Naive thymus-derived CD4-positive, alpha-beta T cell (primary cell): ENCODE measurements at regions not wholly inside any gene's neighbourhood (a gene's known extent, or its start where the extent isn't known, plus 50 kb on each side); places are given as distances from the start of the nearest gene placed in this dataset.
A peak's percentile ranks its signal among the peaks of the same experiment; 100 is the strongest.

Source experiments
- ATAC-seq: fragments of 150-1000 bp; cut with Tn5 transposase; 2 replicates; pipeline ENCODE4 v1.10.0; 2021; ENCODE audit warnings: mild to moderate bottlenecking, moderate library complexity
- CTCF ChIA-PET: fragments of 350-600 bp; sonication (Branson Sonifier 250); formaldehyde crosslinking; loops from one replicate; lab custom pipeline; 2021; ENCODE audit warnings: antibody characterized with exemption; lab: Charles Lee
- POLR2A ChIA-PET: fragments of 350-600 bp; sonication (Branson Sonifier 250); formaldehyde crosslinking; loops from one replicate; lab custom pipeline; 2021; ENCODE audit warnings: antibody characterized with exemption, inconsistent platforms; lab: Charles Lee
- DNase-seq, 9 donors: peaks; one replicate each; pipeline versions ENCODE4 v3.0.0 to v3.0.0-alpha.2; 2020 to 2022; ENCODE audit warnings: mixed read lengths in 1 of 9
- H3K27ac ChIP-seq: one replicate; pipeline ENCODE4 v1.7.0; 2013; ENCODE audit warnings: mild to moderate bottlenecking, low read depth, low read length, moderate library complexity
- H3K27me3 ChIP-seq, 2 donors: one replicate each; pipeline ENCODE4 v1.7.0; 2013; ENCODE audit warnings: low read length in 2 of 2, mild to moderate bottlenecking in 2 of 2, moderate library complexity in 2 of 2; ENCODE audit not compliant: control insufficient read depth in 2 of 2, insufficient read depth in 2 of 2
- H3K36me3 ChIP-seq, 3 experiments: 1 replicate in 2 of 3; 2 replicates in 1 of 3; pipeline ENCODE4 v1.7.0; 2013; ENCODE audit warnings: low read length in 3 of 3, mild to moderate bottlenecking in 3 of 3, moderate library complexity in 1 of 3; ENCODE audit not compliant: insufficient read depth in 3 of 3, control insufficient read depth in 2 of 3
- H3K4me1 ChIP-seq, 2 donors: one replicate each; pipeline ENCODE4 v1.7.0; 2013; ENCODE audit warnings: low read length in 2 of 2, mild to moderate bottlenecking in 2 of 2, moderate library complexity in 1 of 2; ENCODE audit not compliant: control insufficient read depth in 2 of 2, insufficient read depth in 2 of 2
- H3K4me3 ChIP-seq: 2 replicates; pipeline ENCODE4 v1.7.0; 2013; ENCODE audit warnings: mild to moderate bottlenecking, low read length
- H3K9me3 ChIP-seq, 3 experiments: 1 replicate in 2 of 3; 2 replicates in 1 of 3; pipeline ENCODE4 v1.7.0; 2013; ENCODE audit warnings: low read length in 3 of 3; ENCODE audit not compliant: control insufficient read depth in 2 of 3
- H3K27ac Mint-ChIP-seq, 9 donors: one replicate each; pipeline ENCODE4 v1.8.0; 2020 to 2022; ENCODE audit warnings: mixed read lengths in 9 of 9, mild to moderate bottlenecking in 8 of 9, moderate library complexity in 5 of 9, inconsistent platforms in 2 of 9
- H3K27me3 Mint-ChIP-seq, 5 donors: one replicate each; pipeline ENCODE4 v1.8.0; 2021 to 2022; ENCODE audit warnings: mixed read lengths in 5 of 5, mild to moderate bottlenecking in 1 of 5
- H3K36me3 Mint-ChIP-seq, 5 donors: one replicate each; pipeline ENCODE4 v1.8.0; 2020 to 2022; ENCODE audit warnings: mixed read lengths in 5 of 5, mild to moderate bottlenecking in 3 of 5, inconsistent platforms in 1 of 5
- H3K4me1 Mint-ChIP-seq, 7 donors: one replicate each; pipeline ENCODE4 v1.8.0; 2020 to 2022; ENCODE audit warnings: mixed read lengths in 7 of 7, mild to moderate bottlenecking in 3 of 7, inconsistent platforms in 1 of 7
- H3K4me3 Mint-ChIP-seq, 10 donors: one replicate each; pipeline ENCODE4 v1.8.0; 2020 to 2022; ENCODE audit warnings: mild to moderate bottlenecking in 10 of 10, mixed read lengths in 10 of 10, moderate library complexity in 6 of 10, inconsistent platforms in 2 of 10
- H3K9me3 Mint-ChIP-seq, 11 donors: one replicate each; pipeline ENCODE4 v1.8.0; 2020 to 2022; ENCODE audit warnings: mixed read lengths in 11 of 11, mild to moderate bottlenecking in 4 of 11, inconsistent platforms in 1 of 11, moderate library complexity in 1 of 11
- intact Hi-C, 2 donors: fragments of 100-400 bp; cut with micrococcal nuclease; formaldehyde crosslinking; loops; one replicate each; pipeline ENCODE4 v1.15.1; 2023

GRCh38 chrX:40471965-40472648 lies 108.7 kb upstream of the ATP6AP2 start:
- H3K27me3 ChIP-seq, result no peaks in the 10 kb centered on the region
- DNase-seq (peak in 8 of 9 donors; percentile 1 to 44 (median 24)), ATAC-seq (peak; percentile 52)
- POLR2A ChIA-PET, result interaction anchor here (0.7 to 0.8 kb wide), 2 partner anchors 53 to 741 kb away, joined by 3 read pairs; no protein-coding TSS in a partner anchor
- H3K36me3 Mint-ChIP-seq, result no peaks in the 10 kb centered on the region
- intact Hi-C loops, result loop anchor here in 1 of 2 donors (1.0 kb wide), 1 partner anchor 26 kb away; no protein-coding TSS in a partner anchor
- H3K9me3 ChIP-seq, result no peaks in the 10 kb centered on the region
- CTCF ChIA-PET, result interaction anchor here (0.7 kb wide), 1 partner anchor 741 kb away, joined by 3 read pairs; no protein-coding TSS in a partner anchor
- H3K4me3 ChIP-seq, result no peak overlapping the region
- peaks cover 14 to 35% (median 22%) of the 10 kb centered on the region in 7 donors for H3K4me1 Mint-ChIP-seq
- H3K27ac ChIP-seq, result no peak overlapping the region
- no peaks in the 10 kb centered on the region for H3K36me3 ChIP-seq
- peaks cover 8 to 10% of the 10 kb centered on the region in 2 donors for H3K4me1 ChIP-seq
- peak overlapping the region in 5 of 9 donors; percentile 4 to 12 (median 9) for H3K27ac Mint-ChIP-seq
- peak overlapping the region; percentile 55 to 76 (median 70) for H3K4me3 Mint-ChIP-seq
- H3K27me3 Mint-ChIP-seq, result no peaks in the 10 kb centered on the region
- no peaks in the 10 kb centered on the region for H3K9me3 Mint-ChIP-seq

DNA sequence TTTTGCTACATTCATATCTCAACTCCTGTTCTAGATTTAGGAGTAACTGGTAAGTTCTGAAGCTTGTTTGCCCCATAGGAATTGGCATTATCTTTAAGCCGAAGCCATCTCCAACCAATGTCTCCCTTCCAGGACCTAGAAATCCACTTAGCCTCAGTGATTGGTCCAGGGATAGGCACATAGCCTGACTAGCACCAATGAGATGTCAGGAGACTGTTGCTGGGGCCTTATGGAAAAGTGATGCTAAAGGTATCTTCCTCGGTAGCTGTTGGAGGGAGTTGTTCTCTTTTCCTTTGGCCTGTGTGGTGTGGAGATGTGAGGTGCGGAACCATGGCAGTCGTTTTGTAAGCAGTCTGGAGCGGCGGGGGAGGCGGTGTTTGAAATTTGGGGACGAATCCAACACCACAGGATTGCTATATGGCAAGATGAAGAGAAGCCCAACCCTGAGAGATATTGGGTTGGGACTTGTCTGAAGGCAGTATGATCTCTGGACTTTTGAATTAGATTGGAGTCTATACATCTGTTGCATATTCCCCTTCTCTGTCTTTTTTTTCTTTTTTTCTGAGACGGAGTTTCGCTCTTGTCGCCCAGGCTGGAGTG lies 109.8 kb upstream of the ATP6AP2 start:
- POLR2A ChIA-PET, result interaction anchor here (0.6 kb wide), 1 partner anchor 301 kb away, joined by 3 read pairs; no protein-coding TSS in a partner anchor
- H3K4me3 ChIP-seq, result no peak overlapping the region
- Mint-ChIP-seq H3K4me3 (no peak overlapping the region), H3K4me1 (peaks cover 14 to 36% (median 30%) of the 10 kb centered on the region in 7 donors), H3K27me3 (no peaks in the 10 kb centered on the region), H3K27ac (peak overlapping the region in 1 of 9 donors; percentile 11), H3K9me3 (no peaks in the 10 kb centered on the region), H3K36me3 (no peaks in the 10 kb centered on the region)
- H3K27ac ChIP-seq, result no peak overlapping the region
- H3K36me3 ChIP-seq, result no peaks in the 10 kb centered on the region
- H3K27me3 ChIP-seq, result no peaks in the 10 kb centered on the region
- CTCF ChIA-PET, result interaction anchor here (1.4 kb wide), 1 partner anchor 740 kb away, joined by 4 read pairs; no protein-coding TSS in a partner anchor
- H3K4me1 ChIP-seq, result peaks cover 6 to 15% of the 10 kb centered on the region in 2 donors
- no peak for DNase-seq
- no peaks in the 10 kb centered on the region for H3K9me3 ChIP-seq
- intact Hi-C loops, result loop anchor here in 1 of 2 donors (1.0 kb wide), 1 partner anchor 25 kb away; no protein-coding TSS in a partner anchor
- no peak for ATAC-seq

DNA sequence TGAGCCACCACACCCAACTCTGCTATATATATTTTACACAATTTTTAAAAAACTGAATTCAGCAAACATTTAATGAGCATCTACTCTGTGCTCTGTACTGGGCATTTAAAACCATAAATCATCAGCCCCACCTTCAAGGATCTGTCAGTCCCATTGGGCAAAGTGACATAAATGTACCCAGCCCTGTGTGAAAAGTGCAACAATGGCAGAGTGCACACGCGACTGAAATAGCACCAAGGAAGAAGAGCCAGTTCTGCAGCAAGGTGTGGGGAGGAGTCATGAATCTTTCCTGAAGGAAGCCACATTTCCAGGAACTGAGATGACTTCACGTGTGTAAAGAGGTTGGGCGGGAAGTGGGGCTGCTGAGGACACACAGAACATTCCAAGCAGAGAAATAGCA lies 111.5 kb upstream of the ATP6AP2 start:
- POLR2A ChIA-PET, result no interaction called here
- H3K27ac ChIP-seq, result no peak overlapping the region

GRCh38 chrX:40468033-40468846 lies 112.5 kb upstream of the ATP6AP2 start:
- intact Hi-C loops, result loop anchor here (1.0 to 5.0 kb wide), 6 partner anchors 296 to 1206 kb away; partner anchors contain the start of gene BCOR (in 1 of the 2)
- no peaks in the 10 kb centered on the region for H3K36me3 ChIP-seq
- no peak overlapping the region for H3K27ac ChIP-seq
- ATAC-seq, result peak; percentile 72
- Mint-ChIP-seq H3K27me3 (no peaks in the 10 kb centered on the region), H3K27ac (peak overlapping the region in 2 of 9 donors; percentile 14 to 69), H3K36me3 (no peaks in the 10 kb centered on the region), H3K4me3 (peak overlapping the region in 6 of 10 donors; percentile 8 to 73 (median 38)), H3K9me3 (no peaks in the 10 kb centered on the region), H3K4me1 (peaks cover 14 to 40% (median 33%) of the 10 kb centered on the region in 7 donors)
- H3K4me1 ChIP-seq, result peaks cover 0 to 13% of the 10 kb centered on the region in 2 donors
- H3K27me3 ChIP-seq, result no peaks in the 10 kb centered on the region
- ChIA-PET POLR2A (interaction anchor here (0.6 kb wide), 1 partner anchor 1474 kb away, joined by 3 read pairs; no protein-coding TSS in a partner anchor), CTCF (interaction anchor here (0.6 to 0.7 kb wide), 4 partner anchors 122 to 1492 kb away, joined by 3 to 5 read pairs (median 3); no protein-coding TSS in a partner anchor)
- peak in 5 of 9 donors; percentile 22 to 40 (median 31) for DNase-seq
- H3K9me3 ChIP-seq, result no peaks in the 10 kb centered on the region
- H3K4me3 ChIP-seq, result no peak overlapping the region

More for the DNA sequence above, 111.5 kb upstream of the ATP6AP2 start:
- Mint-ChIP-seq H3K4me3 (peak overlapping the region in 1 of 10 donors; percentile 27), H3K27me3 (no peaks in the 10 kb centered on the region), H3K36me3 (no peaks in the 10 kb centered on the region), H3K4me1 (peaks cover 20 to 45% (median 38%) of the 10 kb centered on the region in 7 donors), H3K27ac (peak overlapping the region in 1 of 9 donors; percentile 33), H3K9me3 (no peaks in the 10 kb centered on the region)
- Histone ChIP-seq H3K9me3 (no peaks in the 10 kb centered on the region), H3K4me1 (peaks cover 6 to 19% of the 10 kb centered on the region in 2 donors), H3K4me3 (no peak overlapping the region), H3K36me3 (no peaks in the 10 kb centered on the region), H3K27me3 (no peaks in the 10 kb centered on the region)
- no peak for ATAC-seq
- no peak for DNase-seq
- CTCF ChIA-PET, result no interaction called here
- intact Hi-C loops, result loop anchor here (2.0 to 5.0 kb wide), 4 partner anchors 297 to 1207 kb away; partner anchors contain the start of gene BCOR (in 1 of the 2)

DNA sequence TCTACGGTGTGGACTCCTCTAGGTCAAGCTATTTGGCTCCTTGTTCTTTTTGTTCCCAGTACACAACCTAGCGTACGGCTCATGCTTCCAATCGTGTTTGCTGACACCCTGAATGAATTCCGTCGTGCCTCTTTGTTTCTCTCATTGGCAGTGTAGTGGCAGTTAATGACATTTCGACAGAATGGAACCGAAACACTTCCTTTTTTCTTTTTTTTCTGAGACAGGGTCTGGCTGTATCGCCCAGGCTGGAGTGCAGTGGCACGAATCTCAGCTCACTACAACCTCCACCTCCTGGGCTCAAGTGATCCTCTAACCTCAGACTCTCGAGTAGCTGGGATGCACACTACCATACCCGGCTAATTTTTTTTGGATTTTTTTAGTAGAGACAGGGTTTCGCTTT lies 113.3 kb upstream of the ATP6AP2 start:
- H3K36me3 Mint-ChIP-seq, result no peaks in the 10 kb centered on the region
- POLR2A ChIA-PET, result no interaction called here

More for the DNA sequence above, 113.3 kb upstream of the ATP6AP2 start:
- no peak overlapping the region for H3K4me3 Mint-ChIP-seq
- DNase-seq (no peak), ATAC-seq (no peak)
- Histone ChIP-seq H3K27me3 (no peaks in the 10 kb centered on the region), H3K4me1 (peaks cover 0 to 13% of the 10 kb centered on the region in 2 donors), H3K36me3 (no peaks in the 10 kb centered on the region), H3K27ac (no peak overlapping the region), H3K9me3 (no peaks in the 10 kb centered on the region), H3K4me3 (no peak overlapping the region)
- CTCF ChIA-PET, result interaction anchor here (0.5 kb wide), 1 partner anchor 656 kb away, joined by 3 read pairs; no protein-coding TSS in a partner anchor
- H3K27ac Mint-ChIP-seq, result peak overlapping the region in 1 of 9 donors; percentile 69
- H3K4me1 Mint-ChIP-seq, result peaks cover 14 to 37% (median 29%) of the 10 kb centered on the region in 7 donors
- intact Hi-C loops, result loop anchor here (5.0 kb wide), 3 partner anchors 295 to 1205 kb away; partner anchors contain the start of gene BCOR (in 1 of the 2)
- H3K27me3 Mint-ChIP-seq, result no peaks in the 10 kb centered on the region
- no peaks in the 10 kb centered on the region for H3K9me3 Mint-ChIP-seq
